ENCODE measurements at regions not wholly inside any gene's neighbourhood (a gene's known extent, or its start where the extent isn't known, plus 50 kb on each side); places are given as distances from the start of the nearest gene placed in this dataset.

DNA sequence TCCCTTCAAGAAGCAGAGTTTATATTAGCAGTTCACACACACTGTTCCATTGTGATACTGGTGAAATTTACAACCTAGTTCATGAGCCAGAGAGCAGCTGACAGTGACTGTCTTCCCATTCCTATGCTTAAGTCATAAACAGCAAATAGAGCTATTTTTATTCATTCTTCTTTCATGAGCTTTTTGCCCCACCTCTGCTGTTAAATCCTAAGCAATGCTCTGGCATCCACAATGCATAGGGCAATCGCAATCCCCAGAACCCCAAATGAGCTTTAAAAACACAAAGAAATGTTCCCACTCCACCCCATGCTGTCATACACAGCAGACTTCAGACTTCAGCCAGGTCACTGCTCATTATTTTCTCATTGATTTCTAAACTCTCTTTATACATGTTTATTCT, 307.5 kb downstream of the ETS1 start:
- TF ChIP-seq, protein P1, sequence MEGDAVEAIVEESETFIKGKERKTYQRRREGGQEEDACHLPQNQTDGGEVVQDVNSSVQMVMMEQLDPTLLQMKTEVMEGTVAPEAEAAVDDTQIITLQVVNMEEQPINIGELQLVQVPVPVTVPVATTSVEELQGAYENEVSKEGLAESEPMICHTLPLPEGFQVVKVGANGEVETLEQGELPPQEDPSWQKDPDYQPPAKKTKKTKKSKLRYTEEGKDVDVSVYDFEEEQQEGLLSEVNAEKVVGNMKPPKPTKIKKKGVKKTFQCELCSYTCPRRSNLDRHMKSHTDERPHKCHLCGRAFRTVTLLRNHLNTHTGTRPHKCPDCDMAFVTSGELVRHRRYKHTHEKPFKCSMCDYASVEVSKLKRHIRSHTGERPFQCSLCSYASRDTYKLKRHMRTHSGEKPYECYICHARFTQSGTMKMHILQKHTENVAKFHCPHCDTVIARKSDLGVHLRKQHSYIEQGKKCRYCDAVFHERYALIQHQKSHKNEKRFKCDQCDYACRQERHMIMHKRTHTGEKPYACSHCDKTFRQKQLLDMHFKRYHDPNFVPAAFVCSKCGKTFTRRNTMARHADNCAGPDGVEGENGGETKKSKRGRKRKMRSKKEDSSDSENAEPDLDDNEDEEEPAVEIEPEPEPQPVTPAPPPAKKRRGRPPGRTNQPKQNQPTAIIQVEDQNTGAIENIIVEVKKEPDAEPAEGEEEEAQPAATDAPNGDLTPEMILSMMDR (conservative IDR thresholded peaks at IDR 0.05 in 1 of 2, IDR thresholded peaks at IDR 0.05 in 1 of 2; ENCODE audit: extremely low read depth in 1 of 2, insufficient read depth in 1 of 2, low read depth in 1 of 2, low read length in 2 of 2), result no peak
- TF ChIP-seq EZH2 (IDR thresholded peaks at IDR 0.05; ENCODE audit: borderline replicate concordance, low read length), result no peak
